RWPE2 (cell line): ENCODE measurements at regions not wholly inside any gene's neighbourhood (a gene's known extent, or its start where the extent isn't known, plus 50 kb on each side); places are given as distances from the start of the nearest gene placed in this dataset.
"Not testable (repeated sequence)": the region's sequence is repeated elsewhere in the genome, so short reads cannot be mapped to it uniquely, and the experiment has no call there.

Experiments used
- ATAC-seq: fragments of 200-7000 bp; cut with Tn5 transposase; 3 replicates; pipeline ENCODE4 v1.9.1; 2021; ENCODE audit warnings: low read depth
- DNase-seq: peaks from one replicate; pipeline ENCODE4 v3.0.0-alpha.2; 2020; ENCODE audit warnings: low spot score
- H3K27ac ChIP-seq: fragments of 450-650 bp; 2 replicates; pipeline ENCODE4 v1.5.1; 2017; ENCODE audit warnings: mild to moderate bottlenecking; ENCODE audit not compliant: poor library complexity, severe bottlenecking
- H3K27me3 ChIP-seq: fragments of 250-450 bp; sonication (Bioruptor Pico); 2 replicates; pipeline ENCODE4 v1.5.1; 2021; ENCODE audit warnings: mild to moderate bottlenecking, moderate library complexity; ENCODE audit not compliant: insufficient read depth, poor library complexity, severe bottlenecking
- H3K36me3 ChIP-seq: fragments of 250-450 bp; sonication (Bioruptor Pico); 2 replicates; pipeline ENCODE4 v1.5.1; 2020; ENCODE audit warnings: low read depth, mild to moderate bottlenecking, moderate library complexity
- H3K4me1 ChIP-seq: fragments of 250-450 bp; sonication (Bioruptor Pico); 2 replicates; pipeline ENCODE4 v1.5.1; 2021; ENCODE audit warnings: mild to moderate bottlenecking, moderate library complexity; ENCODE audit not compliant: insufficient read depth, poor library complexity, severe bottlenecking
- H3K4me3 ChIP-seq: fragments of 250-450 bp; sonication (Bioruptor Pico); 2 replicates; pipeline ENCODE4 v1.5.1; 2021; ENCODE audit warnings: mild to moderate bottlenecking, moderate library complexity; ENCODE audit not compliant: severe bottlenecking
- H3K9me3 ChIP-seq: fragments of 250-450 bp; sonication (Bioruptor Pico); 2 replicates; pipeline ENCODE4 v1.5.1; 2021; ENCODE audit warnings: mild to moderate bottlenecking, moderate library complexity; ENCODE audit not compliant: severe bottlenecking
- CTCF ChIP-seq: fragments of 450-650 bp; IDR thresholded peaks from one replicate; pipeline ENCODE4 v1.5.1; 2017; ENCODE audit warnings: mild to moderate bottlenecking, moderate library complexity; ENCODE audit not compliant: poor library complexity, severe bottlenecking

- no peak for ATAC-seq
- TF ChIP-seq CTCF: no peak
- no peaks in the 10 kb centered on the region for H3K9me3 ChIP-seq
- no peaks in the 10 kb centered on the region for H3K4me1 ChIP-seq
- no peak for DNase-seq
- no peak overlapping the region for H3K27ac ChIP-seq
- no peaks in the 10 kb centered on the region for H3K36me3 ChIP-seq
- no peak overlapping the region for H3K4me3 ChIP-seq
- no peaks in the 10 kb centered on the region for H3K27me3 ChIP-seq
Observed at GRCh38 chr21:35559128-35559828, 501.0 kb downstream of the SETD4 start.

GRCh38 chr21:35556536-35556935, 503.8 kb downstream of the SETD4 start:
- H3K27ac ChIP-seq: no peak overlapping the region
- no peaks in the 10 kb centered on the region for H3K36me3 ChIP-seq
- TF ChIP-seq CTCF: no peak
- H3K9me3 ChIP-seq: no peaks in the 10 kb centered on the region
- H3K4me3 ChIP-seq: no peak overlapping the region
- no peaks in the 10 kb centered on the region for H3K27me3 ChIP-seq
- ATAC-seq (no peak), DNase-seq (no peak)
- no peaks in the 10 kb centered on the region for H3K4me1 ChIP-seq

- H3K36me3 ChIP-seq, H3K27ac ChIP-seq, H3K27me3 ChIP-seq, H3K9me3 ChIP-seq, H3K4me1 ChIP-seq, H3K4me3 ChIP-seq, ATAC-seq, DNase-seq: not testable (repeated sequence)
Observed at GRCh38 chr21:35552483-35552882, 503.4 kb upstream of the RUNX1 start.

GRCh38 chr21:35548904-35549615, 500.0 kb upstream of the RUNX1 start:
- Histone ChIP-seq H3K27ac (no peak overlapping the region), H3K27me3 (no peaks in the 10 kb centered on the region), H3K9me3 (no peaks in the 10 kb centered on the region), H3K4me1 (no peaks in the 10 kb centered on the region), H3K4me3 (no peak overlapping the region), H3K36me3 (no peaks in the 10 kb centered on the region)
- no peak for TF ChIP-seq CTCF
- ATAC-seq: no peak
- no peak for DNase-seq

- TF ChIP-seq CTCF: no peak
- no peak for ATAC-seq
- Histone ChIP-seq H3K36me3 (no peaks in the 10 kb centered on the region), H3K4me1 (no peaks in the 10 kb centered on the region), H3K27me3 (no peaks in the 10 kb centered on the region), H3K4me3 (no peak overlapping the region), H3K27ac (no peak overlapping the region), H3K9me3 (no peaks in the 10 kb centered on the region)
- DNase-seq: no peak
Observed at GRCh38 chr21:35547946-35548774, 499.1 kb upstream of the RUNX1 start.
